HEK293 (cell line): ENCODE measurements at regions not wholly inside any gene's neighbourhood (a gene's known extent, or its start where the extent isn't known, plus 50 kb on each side); places are given as distances from the start of the nearest gene placed in this dataset.

Experiments
- CTCF ChIA-PET: fragments of 350-600 bp; formaldehyde crosslinking; extraction: SDS; loops from one replicate; lab custom pipeline; 2021; ENCODE audit warnings: antibody characterized with exemption; lab: Yijun Ruan, JAX
- POLR2A ChIA-PET: fragments of 300-600 bp; formaldehyde crosslinking; extraction: SDS; loops from one replicate; lab custom pipeline; 2020; ENCODE audit warnings: antibody characterized with exemption, inconsistent platforms; lab: Yijun Ruan, JAX
- H3K27ac ChIP-seq: fragments of 200-500 bp; sonication (Bioruptor generic); 2 replicates; pipeline ENCODE4 v1.5.1; 2014; ENCODE audit warnings: low read depth, low read length, control low read depth, inconsistent platforms; ENCODE audit errors: extremely low read depth
- H3K36me3 ChIP-seq, 2 experiments: fragments of 200-500 bp in 1 of 2; sonication (Bioruptor generic) in 1 of 2; 1 replicate in 1 of 2; 2 replicates in 1 of 2; pipeline ENCODE4 v1.5.1; 2014 to 2017; ENCODE audit warnings: inconsistent platforms in 2 of 2, low read length in 2 of 2; ENCODE audit not compliant: control insufficient read depth in 2 of 2, insufficient read depth in 1 of 2
- H3K4me1 ChIP-seq: fragments of 200-500 bp; sonication (Bioruptor generic); 2 replicates; pipeline ENCODE4 v1.5.1; 2014; ENCODE audit warnings: mild to moderate bottlenecking, low read length, inconsistent platforms; ENCODE audit not compliant: control insufficient read depth, insufficient read depth
- H3K4me3 ChIP-seq: 2 replicates; pipeline ENCODE4 v1.5.1; 2011; ENCODE audit warnings: low read depth, mild to moderate bottlenecking, control low read depth, low read length, moderate library complexity
- H3K9me3 ChIP-seq: fragments of 200-500 bp; sonication (Bioruptor generic); 2 replicates; pipeline ENCODE4 v1.5.1; 2014; ENCODE audit warnings: low read depth, low read length, inconsistent platforms; ENCODE audit not compliant: control insufficient read depth, insufficient read depth
- GLIS2 ChIP-seq: fragments of 450-650 bp; formaldehyde crosslinking; IDR thresholded peaks from 2 replicates; pipeline ENCODE4 v1.5.1; 2016; ENCODE audit warnings: missing biosample characterization, missing genetic modification characterization
- HOXA7 ChIP-seq: sonication (generic); formaldehyde crosslinking; IDR thresholded peaks from 2 replicates; pipeline ENCODE4 v1.8.1; 2022; ENCODE audit warnings: missing genetic modification reagents, borderline replicate concordance
- IKZF3 ChIP-seq: fragments of 450-650 bp; IDR thresholded peaks from 2 replicates; pipeline ENCODE4 v1.5.0; 2018; ENCODE audit warnings: missing biosample characterization, mild to moderate bottlenecking, missing genetic modification characterization, moderate library complexity
- KLF17 ChIP-seq: fragments of 450-650 bp; formaldehyde crosslinking; IDR thresholded peaks from 2 replicates; pipeline ENCODE4 v1.5.1; 2016; ENCODE audit warnings: missing biosample characterization, missing genetic modification characterization
- MZF1 ChIP-seq: fragments of 450-650 bp; formaldehyde crosslinking; IDR thresholded peaks from 2 replicates; pipeline ENCODE4 v1.5.1; 2017; ENCODE audit warnings: missing biosample characterization, missing genetic modification characterization, borderline replicate concordance
- TSHZ1 ChIP-seq: fragments of 450-650 bp; formaldehyde crosslinking; IDR thresholded peaks from 2 replicates; pipeline ENCODE4 v1.5.1; 2016; ENCODE audit warnings: missing biosample characterization, missing genetic modification characterization, borderline replicate concordance
- ZBTB20 ChIP-seq: fragments of 450-650 bp; formaldehyde crosslinking; IDR thresholded peaks from 2 replicates; pipeline ENCODE4 v1.5.1; 2016; ENCODE audit warnings: missing biosample characterization, missing genetic modification characterization
- ZBTB48 ChIP-seq: fragments of 450-650 bp; formaldehyde crosslinking; IDR thresholded peaks from 2 replicates; pipeline ENCODE4 v1.5.1; 2016; ENCODE audit warnings: missing biosample characterization, missing genetic modification characterization
- ZNF19 ChIP-seq: fragments of 450-650 bp; formaldehyde crosslinking; IDR thresholded peaks from 2 replicates; pipeline ENCODE4; 2016; ENCODE audit warnings: missing biosample characterization, missing genetic modification characterization, low read depth
- ZNF221 ChIP-seq: fragments of 450-650 bp; formaldehyde crosslinking; IDR thresholded peaks from 2 replicates; pipeline ENCODE4 v1.5.1; 2017; ENCODE audit warnings: missing biosample characterization, missing genetic modification characterization, borderline replicate concordance
- ZNF248 ChIP-seq: fragments of 450-650 bp; formaldehyde crosslinking; IDR thresholded peaks from 2 replicates; pipeline ENCODE4 v1.5.1; 2017; ENCODE audit warnings: missing biosample characterization, missing genetic modification characterization
- ZNF26 ChIP-seq: fragments of 450-650 bp; formaldehyde crosslinking; IDR thresholded peaks from 2 replicates; pipeline ENCODE4 v1.5.1; 2016; ENCODE audit warnings: missing biosample characterization, missing genetic modification characterization
- ZNF302 ChIP-seq: fragments of 450-650 bp; formaldehyde crosslinking; IDR thresholded peaks from 2 replicates; pipeline ENCODE4 v1.5.1; 2016; ENCODE audit warnings: missing biosample characterization, missing genetic modification characterization, low read depth
- ZNF426 ChIP-seq: fragments of 450-650 bp; formaldehyde crosslinking; IDR thresholded peaks from 2 replicates; pipeline ENCODE4 v1.5.1; 2017; ENCODE audit warnings: missing biosample characterization, missing genetic modification characterization, mild to moderate bottlenecking, inconsistent platforms, moderate library complexity
- ZNF660 ChIP-seq: fragments of 450-650 bp; IDR thresholded peaks from 2 replicates; pipeline ENCODE4 v1.5.1; 2018; ENCODE audit warnings: missing biosample characterization, mild to moderate bottlenecking, missing genetic modification characterization
- ZNF677 ChIP-seq: fragments of 450-650 bp; IDR thresholded peaks from 2 replicates; pipeline ENCODE4 v1.5.0; 2018; ENCODE audit warnings: missing biosample characterization, mild to moderate bottlenecking, missing genetic modification characterization, moderate library complexity
- ZNF768 ChIP-seq: fragments of 450-650 bp; formaldehyde crosslinking; IDR thresholded peaks from 2 replicates; pipeline ENCODE4 v1.5.1; 2018; ENCODE audit warnings: missing biosample characterization, mild to moderate bottlenecking, missing genetic modification characterization
- ZNF776 ChIP-seq: fragments of 450-650 bp; formaldehyde crosslinking; IDR thresholded peaks from 2 replicates; pipeline ENCODE4 v1.5.0; 2017; ENCODE audit warnings: missing biosample characterization, missing genetic modification characterization, borderline replicate concordance
- TF ChIP-seq, protein P1 (sequence below): fragments of 450-650 bp; formaldehyde crosslinking; IDR thresholded peaks from 2 replicates; pipeline ENCODE4 v1.5.1; 2016; ENCODE audit warnings: missing biosample characterization, missing genetic modification characterization, low read depth
- TF ChIP-seq, protein P2 (sequence below): fragments of 450-650 bp; formaldehyde crosslinking; conservative IDR thresholded peaks from 2 replicates; pipeline ENCODE4 v1.5.1; 2016; ENCODE audit warnings: low read depth, missing biosample characterization, missing genetic modification characterization
- TF ChIP-seq, protein P3 (sequence below): fragments of 450-650 bp; IDR thresholded peaks from 2 replicates; pipeline ENCODE4 v1.5.1; 2018; ENCODE audit warnings: missing biosample characterization, missing genetic modification characterization

GRCh38 chr17:70259400-70259799, 90.1 kb downstream of the KCNJ2 start:
- H3K27ac ChIP-seq: no peak overlapping the region
- no peaks in the 10 kb centered on the region for H3K36me3 ChIP-seq
- TF ChIP-seq TSHZ1 (tag by site-specific recombination) (no peak), MZF1 (tag by site-specific recombination) (no peak), ZNF302 (no peak), ZNF19 (tag by site-specific recombination) (no peak), ZBTB20 (tag by site-specific recombination) (no peak), KLF17 (tag by site-specific recombination) (no peak), ZNF768 (tag by site-specific recombination) (no peak), ZBTB48 (tag by site-specific recombination) (no peak), IKZF3 (tag by site-specific recombination) (no peak)
- TF ChIP-seq, protein P1, sequence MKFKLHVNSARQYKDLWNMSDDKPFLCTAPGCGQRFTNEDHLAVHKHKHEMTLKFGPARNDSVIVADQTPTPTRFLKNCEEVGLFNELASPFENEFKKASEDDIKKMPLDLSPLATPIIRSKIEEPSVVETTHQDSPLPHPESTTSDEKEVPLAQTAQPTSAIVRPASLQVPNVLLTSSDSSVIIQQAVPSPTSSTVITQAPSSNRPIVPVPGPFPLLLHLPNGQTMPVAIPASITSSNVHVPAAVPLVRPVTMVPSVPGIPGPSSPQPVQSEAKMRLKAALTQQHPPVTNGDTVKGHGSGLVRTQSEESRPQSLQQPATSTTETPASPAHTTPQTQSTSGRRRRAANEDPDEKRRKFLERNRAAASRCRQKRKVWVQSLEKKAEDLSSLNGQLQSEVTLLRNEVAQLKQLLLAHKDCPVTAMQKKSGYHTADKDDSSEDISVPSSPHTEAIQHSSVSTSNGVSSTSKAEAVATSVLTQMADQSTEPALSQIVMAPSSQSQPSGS (tag by site-specific recombination): no peak
- TF ChIP-seq, protein P2, sequence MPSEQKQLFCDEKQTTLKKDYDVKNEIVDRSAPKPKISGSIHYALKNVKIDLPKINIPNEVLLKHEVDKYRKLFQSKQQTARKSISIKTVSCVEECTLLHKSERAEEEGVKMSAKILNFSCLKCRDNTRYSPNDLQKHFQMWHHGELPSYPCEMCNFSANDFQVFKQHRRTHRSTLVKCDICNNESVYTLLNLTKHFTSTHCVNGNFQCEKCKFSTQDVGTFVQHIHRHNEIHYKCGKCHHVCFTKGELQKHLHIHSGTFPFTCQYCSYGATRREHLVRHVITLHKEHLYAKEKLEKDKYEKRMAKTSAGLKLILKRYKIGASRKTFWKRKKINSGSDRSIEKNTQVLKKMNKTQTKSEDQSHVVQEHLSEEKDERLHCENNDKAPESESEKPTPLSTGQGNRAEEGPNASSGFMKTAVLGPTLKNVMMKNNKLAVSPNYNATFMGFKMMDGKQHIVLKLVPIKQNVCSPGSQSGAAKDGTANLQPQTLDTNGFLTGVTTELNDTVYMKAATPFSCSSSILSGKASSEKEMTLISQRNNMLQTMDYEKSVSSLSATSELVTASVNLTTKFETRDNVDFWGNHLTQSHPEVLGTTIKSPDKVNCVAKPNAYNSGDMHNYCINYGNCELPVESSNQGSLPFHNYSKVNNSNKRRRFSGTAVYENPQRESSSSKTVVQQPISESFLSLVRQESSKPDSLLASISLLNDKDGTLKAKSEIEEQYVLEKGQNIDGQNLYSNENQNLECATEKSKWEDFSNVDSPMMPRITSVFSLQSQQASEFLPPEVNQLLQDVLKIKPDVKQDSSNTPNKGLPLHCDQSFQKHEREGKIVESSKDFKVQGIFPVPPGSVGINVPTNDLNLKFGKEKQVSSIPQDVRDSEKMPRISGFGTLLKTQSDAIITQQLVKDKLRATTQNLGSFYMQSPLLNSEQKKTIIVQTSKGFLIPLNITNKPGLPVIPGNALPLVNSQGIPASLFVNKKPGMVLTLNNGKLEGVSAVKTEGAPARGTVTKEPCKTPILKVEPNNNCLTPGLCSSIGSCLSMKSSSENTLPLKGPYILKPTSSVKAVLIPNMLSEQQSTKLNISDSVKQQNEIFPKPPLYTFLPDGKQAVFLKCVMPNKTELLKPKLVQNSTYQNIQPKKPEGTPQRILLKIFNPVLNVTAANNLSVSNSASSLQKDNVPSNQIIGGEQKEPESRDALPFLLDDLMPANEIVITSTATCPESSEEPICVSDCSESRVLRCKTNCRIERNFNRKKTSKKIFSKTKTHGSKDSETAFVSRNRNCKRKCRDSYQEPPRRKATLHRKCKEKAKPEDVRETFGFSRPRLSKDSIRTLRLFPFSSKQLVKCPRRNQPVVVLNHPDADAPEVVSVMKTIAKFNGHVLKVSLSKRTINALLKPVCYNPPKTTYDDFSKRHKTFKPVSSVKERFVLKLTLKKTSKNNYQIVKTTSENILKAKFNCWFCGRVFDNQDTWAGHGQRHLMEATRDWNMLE (tag by site-specific recombination): no peak
- TF ChIP-seq, protein P3, sequence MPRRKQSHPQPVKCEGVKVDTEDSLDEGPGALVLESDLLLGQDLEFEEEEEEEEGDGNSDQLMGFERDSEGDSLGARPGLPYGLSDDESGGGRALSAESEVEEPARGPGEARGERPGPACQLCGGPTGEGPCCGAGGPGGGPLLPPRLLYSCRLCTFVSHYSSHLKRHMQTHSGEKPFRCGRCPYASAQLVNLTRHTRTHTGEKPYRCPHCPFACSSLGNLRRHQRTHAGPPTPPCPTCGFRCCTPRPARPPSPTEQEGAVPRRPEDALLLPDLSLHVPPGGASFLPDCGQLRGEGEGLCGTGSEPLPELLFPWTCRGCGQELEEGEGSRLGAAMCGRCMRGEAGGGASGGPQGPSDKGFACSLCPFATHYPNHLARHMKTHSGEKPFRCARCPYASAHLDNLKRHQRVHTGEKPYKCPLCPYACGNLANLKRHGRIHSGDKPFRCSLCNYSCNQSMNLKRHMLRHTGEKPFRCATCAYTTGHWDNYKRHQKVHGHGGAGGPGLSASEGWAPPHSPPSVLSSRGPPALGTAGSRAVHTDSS: no peak
- no peaks in the 10 kb centered on the region for H3K4me1 ChIP-seq
- no peak overlapping the region for H3K4me3 ChIP-seq
- H3K9me3 ChIP-seq: no peaks in the 10 kb centered on the region
- POLR2A ChIA-PET: no interaction called here
- CTCF ChIA-PET: interaction anchor here (0.6 kb wide), 1 partner anchor 285 kb away, joined by 5 read pairs; no protein-coding TSS in a partner anchor

GRCh38 chr17:70261170-70261569, 91.8 kb downstream of the KCNJ2 start:
- H3K9me3 ChIP-seq: no peaks in the 10 kb centered on the region
- H3K36me3 ChIP-seq: no peaks in the 10 kb centered on the region
- ChIA-PET POLR2A (no interaction called here), CTCF (no interaction called here)
- no peak overlapping the region for H3K27ac ChIP-seq
- H3K4me1 ChIP-seq: no peaks in the 10 kb centered on the region
- H3K4me3 ChIP-seq: no peak overlapping the region
- TF ChIP-seq ZNF26 (tag by site-specific recombination): no peak
- TF ChIP-seq ZNF426 (tag by site-specific recombination): no peak
- no peak for TF ChIP-seq ZNF221 (tag by site-specific recombination)
- no peak for TF ChIP-seq ZNF248 (tag by site-specific recombination)
- no peak for TF ChIP-seq ZNF677 (tag by site-specific recombination)
- no peak for TF ChIP-seq GLIS2 (tag by site-specific recombination)
- no peak for TF ChIP-seq ZNF660 (tag by site-specific recombination)
- TF ChIP-seq ZNF776 (tag by site-specific recombination): no peak
- no peak for TF ChIP-seq HOXA7 (CRISPR knock-in tag)
- no peak for TF ChIP-seq MZF1 (tag by site-specific recombination)
